Hematopoietic multipotent progenitor cell (in vitro differentiated cells): ENCODE measurements at regions not wholly inside any gene's neighbourhood (a gene's known extent, or its start where the extent isn't known, plus 50 kb on each side); places are given as distances from the start of the nearest gene placed in this dataset.
"Not testable (repeated sequence)": the region's sequence is repeated elsewhere in the genome, so short reads cannot be mapped to it uniquely, and the experiment has no call there.

Experiments used
- DNase-seq, 3 donors: peaks; one replicate each; pipeline ENCODE4 v3.0.0-alpha.2; 2011 to 2015; ENCODE audit warnings: low read depth in 2 of 3, low spot score in 2 of 3

DNA sequence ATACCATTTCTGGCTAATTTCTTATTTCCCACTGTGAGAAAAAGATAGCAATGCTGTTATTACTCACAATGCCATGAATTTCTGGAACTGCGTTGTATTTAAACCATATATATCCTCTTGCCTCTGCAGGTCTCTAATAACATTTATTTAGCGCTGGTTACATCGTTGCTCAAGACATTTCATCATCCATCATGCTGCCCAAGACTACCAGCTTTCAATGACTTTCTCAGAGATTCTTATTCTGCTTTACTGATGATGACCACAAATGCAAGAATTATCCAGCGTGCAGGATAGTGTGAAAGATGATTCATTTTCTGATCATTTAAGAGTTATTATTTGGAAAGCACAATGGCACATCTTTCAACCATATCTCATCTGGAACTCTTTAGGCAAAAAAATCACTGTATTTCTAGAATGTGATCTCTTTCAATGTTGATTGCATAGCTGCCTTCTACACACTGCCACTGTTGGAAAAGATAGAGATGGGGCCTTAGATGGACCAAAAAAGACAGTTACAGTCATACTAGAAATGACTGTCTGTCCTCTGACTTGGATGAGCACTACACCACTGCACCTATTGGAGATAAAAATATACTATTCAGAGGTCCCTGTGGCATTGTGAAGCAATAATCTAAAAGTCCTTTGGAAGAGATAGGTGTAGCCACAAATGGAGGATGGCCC, 716.1 kb downstream of the NSUN3 start:
- no peak for DNase-seq

DNA sequence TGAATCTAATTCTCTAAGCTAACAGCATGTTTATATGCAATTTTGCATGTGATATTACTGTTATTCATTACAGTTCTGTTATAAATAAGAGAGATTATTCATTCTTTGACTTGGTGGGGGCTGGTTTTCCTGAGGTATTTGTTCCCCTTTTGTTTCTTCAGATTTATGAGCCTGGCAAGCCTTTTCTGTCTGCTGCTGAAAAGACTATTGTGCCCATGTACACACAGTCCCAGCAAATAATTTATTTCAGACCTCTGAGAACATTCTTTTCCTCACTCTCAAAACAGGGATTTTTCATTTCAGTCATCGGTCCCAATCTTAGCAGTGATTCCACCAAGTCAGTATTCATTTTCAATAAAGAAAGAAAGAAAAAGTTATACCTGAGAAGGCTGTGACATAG, 716.8 kb downstream of the NSUN3 start:
- DNase-seq, result no peak

DNA sequence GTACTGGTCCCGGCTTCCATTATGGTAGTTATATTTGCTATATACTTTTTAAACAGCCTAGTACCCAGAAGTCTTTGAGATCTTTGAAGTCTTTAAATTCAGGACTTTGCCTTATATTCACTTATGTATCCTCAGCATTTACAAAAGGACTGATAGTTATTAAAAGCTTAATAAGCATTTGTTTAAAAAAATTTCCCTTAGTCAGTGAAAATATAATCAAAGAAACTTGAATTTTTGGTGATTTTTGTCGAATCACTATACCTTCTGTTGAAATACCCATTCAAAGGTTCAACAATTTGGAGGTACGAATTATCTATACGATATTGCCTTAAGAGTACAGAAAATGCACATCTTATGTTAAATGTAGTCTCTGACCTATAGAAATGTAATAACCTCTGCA, 721.4 kb downstream of the NSUN3 start:
- DNase-seq, result no peak

DNA sequence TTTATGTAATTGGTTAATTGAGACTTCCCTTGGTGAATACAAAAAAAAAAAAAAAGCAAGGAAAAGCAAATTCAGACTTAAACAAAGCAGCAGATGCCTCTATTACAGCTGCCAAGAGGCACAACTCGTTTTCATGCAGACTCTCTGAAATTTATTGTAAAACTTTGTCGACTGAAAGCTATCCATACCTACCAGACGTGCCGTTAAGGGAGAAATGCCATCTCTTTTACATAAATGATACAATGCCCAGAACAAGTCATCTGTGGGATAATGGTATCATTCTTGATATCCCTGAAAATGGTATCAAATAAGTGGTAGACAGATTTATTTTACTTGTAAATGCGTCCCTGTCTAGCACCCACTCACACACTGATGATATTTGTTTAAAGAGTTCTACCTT, 724.2 kb downstream of the NSUN3 start:
- no peak for DNase-seq

DNA sequence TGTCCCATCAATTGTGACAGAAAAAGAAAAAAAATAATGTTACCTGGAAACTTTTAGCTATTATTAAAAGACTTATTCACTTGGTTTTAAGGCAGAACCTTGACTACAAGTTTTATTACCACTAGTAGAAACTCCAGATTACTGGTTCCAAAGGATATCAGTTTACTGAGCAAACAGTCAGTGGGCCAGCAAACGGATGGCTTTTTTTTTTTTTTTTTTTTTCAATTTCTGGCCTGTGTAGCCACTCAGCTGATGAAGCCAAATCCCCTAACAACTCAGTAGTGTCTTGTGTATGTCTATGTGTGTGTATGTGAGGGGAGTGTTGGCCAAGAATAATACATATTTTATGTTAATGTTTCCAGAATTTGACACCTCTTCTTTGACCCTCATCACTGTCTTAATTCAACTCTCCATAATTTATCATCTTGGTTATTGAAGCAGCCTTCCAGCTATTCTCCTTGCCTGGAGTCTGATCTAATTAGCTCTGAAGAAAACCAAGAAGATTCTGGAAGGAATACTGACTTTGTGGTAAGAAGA, 724.9 kb downstream of the NSUN3 start:
- no peak for DNase-seq

DNA sequence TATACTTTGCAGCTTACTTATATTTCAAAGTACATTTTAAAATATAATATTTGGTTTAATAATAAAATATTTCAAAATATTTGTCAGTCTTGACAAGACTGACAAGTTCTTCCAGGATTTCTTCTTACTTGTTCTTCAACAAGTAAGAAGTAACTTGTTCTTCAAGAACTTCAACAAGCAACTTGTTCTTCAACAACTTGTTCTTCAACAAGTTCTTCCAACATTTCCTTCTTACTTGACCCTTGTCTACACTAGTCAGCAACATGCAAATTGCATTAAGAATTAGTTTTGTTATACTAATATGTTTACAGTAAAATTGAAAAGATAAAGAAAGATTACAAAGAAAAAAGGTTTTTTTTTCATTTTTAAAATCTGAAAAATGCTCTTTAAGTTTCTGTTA, 731.7 kb downstream of the NSUN3 start:
- no peak for DNase-seq

DNA sequence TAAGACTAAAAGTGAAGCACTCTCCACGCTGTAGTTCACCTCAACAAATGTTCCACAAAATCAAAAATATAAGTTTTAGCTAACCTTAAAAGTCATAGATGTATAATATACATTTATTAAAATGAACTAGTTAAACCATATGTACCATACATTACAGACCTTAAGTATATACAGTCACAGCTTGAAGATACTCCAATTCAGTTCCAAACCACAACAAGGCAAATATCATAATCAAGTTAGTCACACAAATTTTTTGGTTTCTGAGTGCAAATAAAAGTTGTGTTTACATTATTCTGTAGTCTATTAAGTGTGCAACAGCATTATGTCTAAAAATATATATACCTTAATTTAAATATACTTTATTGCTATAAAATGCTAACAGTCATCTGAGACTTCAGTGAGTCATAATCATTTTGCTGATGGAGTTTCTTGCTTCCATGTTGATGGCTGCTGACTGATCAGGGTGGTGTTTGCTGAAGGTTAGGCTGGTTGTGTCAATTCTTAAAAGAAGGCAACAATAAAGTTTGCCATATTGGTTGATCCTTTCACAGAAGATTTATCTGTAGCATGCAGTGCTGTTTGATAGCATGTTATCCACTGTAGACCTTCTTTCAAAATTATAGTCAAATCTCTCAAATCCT, 736.7 kb downstream of the NSUN3 start:
- no peak for DNase-seq

DNA sequence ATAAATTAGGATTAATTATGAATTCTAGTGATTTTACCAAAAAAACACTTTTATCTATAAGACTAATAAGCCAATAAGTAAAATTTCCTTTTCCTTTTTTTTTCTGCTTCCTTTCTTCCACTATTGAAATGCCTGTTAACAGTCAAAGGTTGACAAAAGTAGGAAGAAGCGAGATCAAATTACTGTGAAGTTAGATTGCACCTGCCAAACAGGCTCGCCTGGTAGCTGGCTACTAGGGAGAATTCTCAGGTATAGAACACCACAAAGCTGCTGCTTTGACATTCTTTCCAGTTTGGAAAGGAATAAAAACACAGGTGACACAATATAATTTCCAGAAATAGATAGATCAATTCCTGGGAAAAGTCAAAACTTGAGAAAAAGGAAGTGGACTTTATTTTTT, 749.0 kb downstream of the NSUN3 start:
- no peak for DNase-seq

DNA sequence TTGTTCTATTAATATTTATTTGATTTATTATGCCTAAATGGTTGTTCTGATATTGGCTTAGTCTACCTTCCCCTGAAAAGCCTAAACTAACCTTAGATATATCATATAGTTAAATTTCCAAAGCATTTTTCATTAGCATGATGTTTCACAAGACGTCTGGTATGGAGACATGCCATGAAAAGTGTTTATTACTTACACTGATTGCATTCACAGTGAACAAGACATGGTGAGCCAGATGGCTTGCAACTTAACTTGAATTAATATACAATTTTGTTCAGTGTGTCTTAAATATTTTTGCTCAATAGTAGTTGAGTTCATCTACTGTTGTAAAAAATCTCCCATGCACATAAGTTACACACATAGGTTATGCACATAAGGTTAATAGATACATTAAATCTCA, 758.4 kb downstream of the NSUN3 start:
- no peak for DNase-seq

DNA sequence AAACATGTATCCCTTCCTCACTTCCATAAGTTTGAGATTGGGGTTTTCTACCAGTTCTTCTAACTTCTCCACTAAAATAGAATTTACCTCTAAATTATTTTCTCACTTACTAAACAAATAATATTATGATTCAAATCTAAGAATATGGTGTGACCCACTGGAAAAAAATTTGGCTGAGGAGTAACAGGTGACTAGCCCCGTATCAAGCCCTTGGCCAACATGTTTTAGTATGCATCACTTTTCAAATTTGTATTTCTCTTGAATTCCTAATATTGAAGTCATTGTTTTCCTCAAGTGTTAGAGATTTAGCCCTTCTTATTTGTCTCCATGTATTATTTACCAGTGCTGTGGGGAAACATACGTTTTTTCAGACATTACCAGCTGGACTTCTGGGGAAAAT, 759.4 kb downstream of the NSUN3 start:
- DNase-seq, result no peak

DNA sequence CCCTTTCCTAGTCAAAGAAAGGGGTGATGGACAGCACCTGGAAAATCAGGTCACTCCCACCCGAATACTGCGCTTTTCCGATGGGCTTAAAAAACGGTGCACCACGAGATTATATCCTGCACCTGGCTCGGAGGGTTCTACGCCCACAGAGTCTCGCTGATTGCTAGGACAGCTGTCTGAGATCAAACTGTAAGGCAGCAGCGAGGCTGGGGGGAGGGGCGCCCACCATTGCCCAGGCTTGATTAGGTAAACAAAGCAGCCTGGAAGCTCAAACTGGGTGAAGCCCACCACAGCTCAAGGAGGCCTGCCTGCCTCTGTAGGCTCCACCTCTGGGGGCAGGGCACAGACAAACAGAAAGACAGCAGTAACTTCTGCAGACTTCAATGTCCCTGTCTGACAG, 783.4 kb downstream of the NSUN3 start:
- DNase-seq, result not testable (repeated sequence)

DNA sequence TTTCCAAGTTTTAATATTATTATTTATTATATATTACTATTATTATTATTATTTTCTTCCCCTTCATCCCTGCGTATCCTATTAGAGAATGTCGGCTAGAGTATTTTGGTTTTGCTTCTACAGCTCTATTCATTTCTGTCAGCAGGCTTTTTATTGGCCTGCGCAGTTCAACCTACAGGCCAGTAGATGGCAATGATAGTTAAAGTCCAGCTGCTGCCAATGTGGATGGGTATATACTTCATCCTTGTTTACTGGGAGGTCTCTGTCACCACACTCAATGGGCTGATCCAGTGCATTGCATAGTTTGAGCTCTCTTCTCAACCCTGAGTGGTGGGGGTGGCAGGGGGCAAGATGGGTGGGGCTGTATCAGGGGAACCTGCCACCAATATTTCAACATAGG, 799.8 kb downstream of the NSUN3 start:
- DNase-seq, result peak in 1 of 3 donors; percentile 18

DNA sequence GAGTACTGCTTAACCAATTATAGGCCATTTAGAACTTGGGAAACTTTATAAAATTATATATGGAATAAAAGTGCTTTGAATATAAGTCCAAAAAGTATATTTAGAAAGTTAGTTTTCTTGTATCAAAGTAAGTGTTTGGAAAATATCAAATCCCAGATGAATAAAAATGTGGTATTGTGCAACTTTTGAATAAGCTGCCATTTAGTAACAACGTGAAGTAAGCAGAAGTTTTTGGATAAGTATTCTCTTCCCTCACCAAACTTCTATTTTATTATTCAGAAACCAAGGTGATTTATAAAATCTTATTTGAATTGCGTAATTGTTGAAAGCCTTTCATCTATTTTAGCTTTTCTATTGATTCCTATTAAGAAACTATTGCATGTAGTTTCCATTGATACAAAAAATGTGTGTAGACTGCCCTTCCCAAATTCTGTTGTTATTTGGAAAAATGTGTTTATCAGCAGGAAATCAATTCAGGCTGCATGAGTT, 806.2 kb downstream of the NSUN3 start:
- DNase-seq, result no peak

DNA sequence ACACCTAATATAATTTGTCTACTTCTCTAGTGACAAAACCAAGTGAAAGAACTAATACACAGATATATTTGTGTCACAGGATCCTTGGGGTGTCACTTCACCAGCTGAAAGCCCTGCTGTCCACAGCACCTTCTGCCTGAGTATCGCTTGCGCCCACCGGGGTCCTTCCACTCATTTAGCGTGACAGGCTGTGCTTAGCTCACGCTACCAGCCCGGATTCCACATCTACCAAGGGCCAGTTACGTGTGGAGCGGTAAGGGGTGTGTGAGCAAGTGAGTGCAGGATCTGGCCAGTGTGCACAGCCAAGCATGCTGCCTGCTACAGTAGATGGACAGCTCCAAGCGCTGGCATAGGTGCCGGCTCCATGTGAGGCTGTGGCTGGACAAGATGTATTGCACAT, 810.9 kb downstream of the NSUN3 start:
- no peak for DNase-seq

DNA sequence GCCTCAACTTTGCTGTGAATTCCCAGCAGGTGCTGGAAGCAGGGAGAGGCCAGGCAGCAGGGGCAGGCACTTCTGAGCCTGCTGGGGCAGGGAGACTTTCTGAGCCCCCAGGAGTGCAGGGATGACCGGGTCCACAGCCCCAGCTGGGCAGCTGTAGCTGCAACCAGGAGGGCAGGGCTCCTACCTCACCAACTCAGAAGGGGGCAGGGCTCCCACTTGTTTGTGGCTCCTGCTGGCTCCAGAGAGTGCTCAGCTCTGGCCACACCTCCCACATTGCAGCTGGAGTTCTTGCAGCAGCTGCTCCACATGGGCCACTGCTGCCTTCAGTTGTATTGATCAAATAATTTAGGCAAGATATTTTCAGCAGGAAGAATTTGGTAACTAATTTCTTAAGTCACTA, 812.3 kb downstream of the NSUN3 start:
- no peak for DNase-seq

DNA sequence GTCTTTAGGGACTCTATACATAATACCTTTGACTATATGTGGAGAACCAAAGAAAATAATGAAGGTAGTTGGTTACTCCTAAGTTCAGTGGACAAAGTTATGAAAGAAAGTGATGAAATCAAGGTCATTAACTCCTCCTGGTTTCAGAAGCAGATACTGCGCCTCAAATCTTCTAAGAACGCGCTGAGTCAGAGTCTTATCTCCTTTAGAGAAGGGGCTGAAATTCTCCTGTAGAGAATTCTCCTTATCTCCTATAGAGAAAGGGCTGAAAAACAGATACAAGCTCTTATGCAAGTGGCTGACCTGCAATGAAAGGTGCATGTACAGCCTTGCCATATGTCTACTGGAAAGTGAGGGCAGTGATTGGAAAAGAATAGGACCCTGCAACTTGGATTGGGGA, 824.2 kb downstream of the NSUN3 start:
- no peak for DNase-seq

DNA sequence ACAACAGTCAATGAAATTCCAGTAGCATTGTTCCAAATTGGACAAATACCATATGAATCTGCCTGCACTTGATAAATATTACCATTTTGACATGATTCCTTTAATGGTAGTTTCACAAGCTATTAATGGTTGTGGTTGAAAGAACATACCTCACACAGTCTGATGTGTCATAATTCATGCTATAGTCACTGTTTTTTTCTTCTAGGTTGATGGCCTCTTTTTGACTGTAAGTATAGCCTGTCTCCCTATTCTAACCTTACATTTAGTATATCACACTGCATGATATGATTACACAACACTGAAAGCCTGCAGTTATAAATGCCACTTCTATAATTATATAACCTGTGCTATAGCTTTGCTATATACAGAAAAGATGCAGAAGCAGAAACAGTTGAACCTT, 834.1 kb downstream of the NSUN3 start:
- DNase-seq, result no peak

DNA sequence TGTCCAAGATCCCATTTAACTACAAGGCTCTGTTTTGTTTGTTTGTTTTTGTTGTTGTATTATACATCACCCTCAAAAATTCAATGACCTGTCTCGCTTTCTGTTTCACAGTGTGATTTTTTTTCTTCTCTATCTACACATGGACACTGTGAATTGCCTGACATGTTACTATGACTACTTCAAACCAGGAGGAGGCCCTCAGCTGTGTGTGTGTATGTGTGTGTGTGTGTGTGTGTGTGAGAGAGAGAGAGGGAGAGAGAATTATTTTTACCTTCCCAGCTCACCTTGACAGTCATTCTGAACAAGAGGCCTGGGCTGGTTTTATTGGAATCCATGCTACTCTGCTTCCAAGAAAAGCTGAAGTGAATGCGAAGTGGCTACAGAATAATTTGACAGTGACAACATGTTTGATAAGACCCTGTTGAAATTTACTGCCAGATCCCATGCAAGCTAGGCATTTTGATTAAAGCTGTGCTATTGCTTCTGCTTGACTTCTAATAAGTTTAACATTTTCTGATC, 841.4 kb downstream of the NSUN3 start:
- no peak for DNase-seq

DNA sequence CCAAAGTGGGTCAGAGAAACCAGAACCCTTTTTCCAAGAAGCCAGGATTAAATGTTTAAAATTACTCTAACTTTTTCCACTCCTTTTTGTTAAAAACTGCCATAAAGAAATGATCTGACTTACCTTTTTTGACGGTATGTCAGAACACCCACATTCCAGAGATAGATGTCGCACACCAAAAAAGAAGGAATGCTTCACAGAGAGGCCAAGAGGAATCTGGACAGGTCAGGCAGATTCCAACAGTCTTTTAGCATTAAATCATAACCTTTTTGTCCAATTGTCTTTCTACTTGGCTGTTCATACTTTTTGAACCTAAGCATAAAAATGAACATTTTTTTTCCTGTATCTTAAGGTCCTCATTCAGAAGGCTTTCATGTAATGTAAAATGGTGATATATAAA, 846.9 kb downstream of the NSUN3 start:
- DNase-seq, result no peak

DNA sequence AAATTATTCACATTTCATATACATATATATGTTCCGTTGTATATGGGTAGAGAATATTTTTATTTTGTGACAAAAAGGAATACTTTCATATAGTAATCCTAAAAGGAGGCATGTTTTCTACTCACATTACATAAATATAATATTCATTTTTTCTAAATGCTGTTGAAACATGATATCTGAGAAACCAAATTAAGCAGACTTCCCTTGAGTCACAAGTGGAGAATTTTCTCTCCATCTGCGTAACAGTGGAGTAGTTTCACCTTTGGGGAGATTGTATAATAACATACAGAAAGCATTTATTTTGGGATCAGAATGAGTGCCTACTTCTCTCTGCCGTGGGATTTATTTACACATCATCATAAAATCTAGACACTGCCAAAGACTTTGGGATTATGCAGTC, 849.8 kb downstream of the NSUN3 start:
- no peak for DNase-seq

DNA sequence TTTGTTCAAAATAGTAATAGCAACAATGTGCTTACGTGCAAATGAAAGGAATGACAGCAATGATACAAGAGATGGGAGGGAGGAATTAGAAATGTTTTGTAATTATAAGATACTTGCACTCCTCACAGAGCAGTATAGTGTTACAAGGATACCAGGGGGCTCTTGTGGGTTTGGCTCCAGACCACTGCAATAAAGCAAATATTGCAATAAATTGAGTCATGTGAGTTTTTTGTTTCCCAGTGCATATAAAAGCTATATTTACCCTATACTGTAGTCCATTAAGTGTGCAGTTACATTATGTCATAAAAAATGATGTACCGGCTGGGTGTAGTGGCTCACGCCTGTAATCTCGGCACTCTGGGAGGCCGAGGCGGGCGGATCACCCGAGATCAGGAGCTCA, 864.3 kb downstream of the NSUN3 start:
- DNase-seq, result no peak

DNA sequence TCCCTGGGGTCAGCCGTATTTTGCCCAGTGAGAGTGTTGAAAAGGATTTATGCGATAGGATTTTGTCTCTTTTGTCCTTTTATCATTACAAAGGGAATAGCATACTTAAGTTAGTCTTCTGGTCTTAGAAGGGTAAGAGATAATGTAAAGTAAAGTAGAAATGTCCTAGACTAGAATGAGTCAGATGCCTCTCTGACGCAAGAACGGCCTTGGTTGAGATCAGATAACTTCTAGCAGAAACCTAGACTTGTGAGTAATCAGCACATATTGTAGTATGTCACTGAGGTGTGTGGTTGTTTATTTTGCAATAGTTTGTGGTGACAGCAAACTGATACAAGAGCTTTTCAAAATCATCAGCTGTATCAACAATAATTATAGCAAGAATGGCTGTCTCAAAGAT, 866.1 kb downstream of the NSUN3 start:
- no peak for DNase-seq
